GF-D8 (cell line): ENCODE measurements at regions not wholly inside any gene's neighbourhood (a gene's known extent, or its start where the extent isn't known, plus 50 kb on each side); places are given as distances from the start of the nearest gene placed in this dataset.
"Not testable (repeated sequence)": the region's sequence is repeated elsewhere in the genome, so short reads cannot be mapped to it uniquely, and the experiment has no call there.

ENCODE experiments used
- DNase-seq: peaks from one replicate; lab custom pipeline; 2025; lab: John Stamatoyannopoulos, UW

- no peak for DNase-seq
Observed at GRCh38 chr3:87873136-87873535, 185.7 kb downstream of the CGGBP1 start.

- no peak for DNase-seq
Observed at GRCh38 chr3:87867001-87867400, 191.8 kb downstream of the CGGBP1 start.

GRCh38 chr3:87856126-87856525 is 202.7 kb downstream of the CGGBP1 start:
- no peak for DNase-seq

- no peak for DNase-seq
Observed at GRCh38 chr3:87855616-87856015, 203.2 kb downstream of the CGGBP1 start.

GRCh38 chr3:87855211-87855610 is 203.6 kb downstream of the CGGBP1 start:
- no peak for DNase-seq

GRCh38 chr3:87848003-87848402 is 210.8 kb downstream of the CGGBP1 start:
- DNase-seq = no peak

- DNase-seq = no peak
Observed at GRCh38 chr3:87837076-87837475, 221.7 kb downstream of the CGGBP1 start.

- DNase-seq = no peak
Observed at GRCh38 chr3:87836026-87836425, 222.8 kb downstream of the CGGBP1 start.

GRCh38 chr3:87835236-87835635 is 223.6 kb downstream of the CGGBP1 start:
- DNase-seq = no peak

- no peak for DNase-seq
Observed at GRCh38 chr3:87834327-87834726, 224.5 kb downstream of the CGGBP1 start.

GRCh38 chr3:87833039-87833377 is 225.8 kb downstream of the CGGBP1 start:
- DNase-seq = no peak

- DNase-seq = no peak
Observed at GRCh38 chr3:87828046-87828445, 230.8 kb downstream of the CGGBP1 start.

- no peak for DNase-seq
Observed at GRCh38 chr3:87822563-87822962, 236.2 kb downstream of the CGGBP1 start.

- not testable (repeated sequence) for DNase-seq
Observed at GRCh38 chr3:87813503-87813902, 245.3 kb downstream of the CGGBP1 start.

GRCh38 chr3:87811953-87812352 is 246.9 kb downstream of the CGGBP1 start:
- no peak for DNase-seq

GRCh38 chr3:87810452-87811016 is 248.3 kb downstream of the CGGBP1 start:
- DNase-seq = no peak

GRCh38 chr3:87805670-87806069 is 253.1 kb downstream of the CGGBP1 start:
- DNase-seq = no peak

GRCh38 chr3:87801409-87801808 is 257.4 kb downstream of the CGGBP1 start:
- DNase-seq = no peak

- DNase-seq = no peak
Observed at GRCh38 chr3:87800516-87800915, 258.3 kb downstream of the CGGBP1 start.

- DNase-seq = no peak
Observed at GRCh38 chr3:87798567-87798947, 260.2 kb downstream of the CGGBP1 start.

- no peak for DNase-seq
Observed at GRCh38 chr3:87797872-87798566, 260.8 kb downstream of the CGGBP1 start.

- DNase-seq = no peak
Observed at GRCh38 chr3:87796843-87797185, 262.0 kb downstream of the CGGBP1 start.

GRCh38 chr3:87796137-87796842 is 262.5 kb downstream of the CGGBP1 start:
- DNase-seq = no peak

- no peak for DNase-seq
Observed at GRCh38 chr3:87795701-87796100, 263.1 kb downstream of the CGGBP1 start.
